ENCODE measurements at regions not wholly inside any gene's neighbourhood (a gene's known extent, or its start where the extent isn't known, plus 50 kb on each side); places are given as distances from the start of the nearest gene placed in this dataset.

DNA sequence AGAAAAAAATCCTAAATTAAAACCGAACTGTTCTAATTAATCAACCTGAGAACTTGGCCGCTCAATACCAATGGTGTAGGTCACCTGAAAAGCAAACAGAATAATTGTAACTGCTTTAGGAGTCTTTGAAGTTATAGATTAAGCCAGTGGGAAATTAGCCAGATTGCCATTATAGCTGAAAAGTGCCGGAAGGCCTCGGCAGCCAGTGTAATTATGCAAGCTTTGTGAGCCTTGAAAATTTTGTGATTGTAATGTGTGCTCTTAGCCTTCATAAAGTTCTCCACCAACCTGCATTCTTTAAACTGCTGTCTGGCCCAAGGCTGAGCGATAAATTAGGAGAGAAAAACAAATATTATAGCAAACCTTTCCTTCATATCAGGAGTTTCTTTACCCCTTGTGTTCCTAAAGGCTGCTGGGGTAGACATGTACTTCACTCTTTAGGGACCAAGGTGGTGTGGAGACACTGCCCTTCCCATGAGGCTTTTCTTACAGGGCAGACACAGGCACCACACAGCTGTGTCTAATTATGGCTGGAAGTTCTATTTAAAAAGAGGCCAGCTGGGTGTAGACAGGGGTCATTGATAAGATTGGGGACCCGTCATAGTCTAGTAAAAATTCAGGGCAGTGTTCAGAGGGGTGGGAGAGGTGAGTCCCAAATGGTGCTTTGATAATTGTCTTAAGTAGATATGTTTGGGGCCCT is 991.2 kb downstream of the FLRT2 start:
- DNase-seq (ENCODE audit: low read depth) = peak; percentile 83

GRCh38 chr14:86518298-86518697 is 988.4 kb downstream of the FLRT2 start:
- DNase-seq (ENCODE audit: low read depth) = no peak

DNA sequence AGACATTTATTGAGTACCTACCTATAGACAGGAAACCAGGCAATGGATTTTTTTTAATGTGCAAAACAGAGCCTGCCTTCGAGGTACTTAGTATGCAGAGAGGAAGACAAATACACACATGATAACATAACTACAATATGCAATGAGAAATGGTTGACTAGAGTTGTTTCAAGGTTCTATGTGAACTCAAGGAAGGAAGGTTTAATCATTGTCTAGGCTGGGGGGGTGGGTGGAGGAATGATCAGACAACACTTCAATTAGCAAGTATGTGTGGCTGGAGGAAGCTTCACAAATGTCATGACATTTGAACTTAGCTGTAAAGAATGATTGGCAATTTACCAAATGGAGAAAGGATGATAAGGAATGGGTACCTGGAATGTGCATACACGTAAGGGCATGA is 985.3 kb downstream of the FLRT2 start:
- peak; percentile 61 for DNase-seq (ENCODE audit: low read depth)

DNA sequence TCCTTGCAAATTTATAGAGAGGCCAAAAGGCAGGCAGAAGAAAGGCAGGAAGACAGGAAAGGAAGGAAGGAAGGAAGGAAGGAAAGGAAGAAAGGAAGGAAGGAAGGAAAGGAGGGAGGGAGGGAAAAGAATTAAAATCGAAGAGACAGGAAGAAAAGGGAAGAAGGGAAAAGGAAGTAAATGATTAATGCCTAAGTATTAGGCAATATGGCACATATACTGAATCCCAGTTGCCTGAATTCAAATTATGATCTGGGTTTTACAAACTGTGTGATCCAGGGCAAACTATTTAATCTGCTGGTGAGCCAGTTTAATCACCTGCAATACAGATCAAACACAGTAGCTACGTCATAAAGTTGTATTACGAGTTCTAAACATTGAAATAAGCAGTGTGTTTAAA is 983.6 kb downstream of the FLRT2 start:
- no peak for DNase-seq (ENCODE audit: low read depth)

GRCh38 chr14:86513056-86513455 is 983.1 kb downstream of the FLRT2 start:
- DNase-seq (ENCODE audit: low read depth) = no peak

DNA sequence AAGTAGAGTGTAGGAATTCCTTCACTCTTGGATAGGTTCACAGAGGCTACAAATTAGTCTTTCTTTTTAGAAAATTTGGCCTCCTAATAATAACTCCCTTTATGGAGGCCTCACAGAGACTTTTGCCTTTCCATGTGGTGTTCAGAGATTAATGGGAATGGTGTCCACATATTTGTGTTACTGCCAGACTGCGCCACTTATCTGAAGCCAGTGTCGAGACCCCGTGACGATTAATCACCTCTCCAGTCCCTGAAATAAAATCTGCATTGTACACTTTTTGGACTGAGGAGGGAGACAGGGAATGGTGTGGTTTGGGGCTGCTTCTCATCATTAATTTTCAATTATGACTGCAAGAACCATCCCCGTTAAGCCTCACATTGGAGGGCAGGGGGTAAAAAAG is 980.5 kb downstream of the FLRT2 start:
- DNase-seq (ENCODE audit: low read depth) = no peak

DNA sequence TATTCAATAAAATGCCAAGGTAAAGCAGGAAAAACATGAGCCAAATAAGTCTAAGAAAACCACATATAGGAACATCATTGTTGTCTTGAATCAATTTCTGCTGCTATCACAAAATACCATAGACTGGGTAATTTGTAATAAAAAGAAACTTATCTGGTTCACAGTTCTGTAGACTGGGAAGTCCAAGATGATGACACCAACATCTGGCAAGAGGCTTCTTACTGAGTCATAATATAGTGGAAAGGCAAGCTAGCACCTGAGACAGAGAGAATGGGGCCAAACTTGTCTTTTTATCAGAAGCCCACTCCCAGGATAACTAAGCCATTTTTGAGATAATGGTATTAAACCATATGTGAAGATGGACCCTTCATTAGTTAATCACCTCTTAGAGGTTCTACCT is 975.9 kb downstream of the FLRT2 start:
- DNase-seq (ENCODE audit: low read depth) = no peak

- no peak for DNase-seq (ENCODE audit: low read depth)
Measured at GRCh38 chr14:86501611-86502010, 971.7 kb downstream of the FLRT2 start.

- DNase-seq (ENCODE audit: low read depth) = no peak
Measured at GRCh38 chr14:86491743-86492142, 961.8 kb downstream of the FLRT2 start.

- DNase-seq (ENCODE audit: low read depth) = peak; percentile 25
Measured at GRCh38 chr14:86481104-86481503, 951.2 kb downstream of the FLRT2 start.

DNA sequence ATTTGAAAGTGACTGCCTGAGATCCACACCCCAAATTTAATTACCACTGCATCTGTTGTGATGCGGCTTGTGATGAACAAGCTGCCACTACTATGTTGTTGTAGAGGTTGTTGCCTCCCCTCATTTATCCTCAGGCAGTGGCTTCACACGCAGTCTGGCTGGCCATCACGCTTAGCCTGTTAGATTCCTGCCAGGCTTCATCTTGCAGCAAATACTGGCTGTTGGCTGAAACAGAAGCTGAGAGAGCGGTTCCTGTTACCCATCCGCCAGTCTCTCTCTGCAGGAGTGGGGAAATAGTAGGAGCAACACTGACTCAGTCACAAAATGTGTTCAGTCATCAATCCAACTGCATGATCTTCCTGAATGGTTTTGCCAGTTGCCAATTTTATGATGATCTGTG is 934.4 kb downstream of the FLRT2 start:
- no peak for DNase-seq (ENCODE audit: low read depth)

DNA sequence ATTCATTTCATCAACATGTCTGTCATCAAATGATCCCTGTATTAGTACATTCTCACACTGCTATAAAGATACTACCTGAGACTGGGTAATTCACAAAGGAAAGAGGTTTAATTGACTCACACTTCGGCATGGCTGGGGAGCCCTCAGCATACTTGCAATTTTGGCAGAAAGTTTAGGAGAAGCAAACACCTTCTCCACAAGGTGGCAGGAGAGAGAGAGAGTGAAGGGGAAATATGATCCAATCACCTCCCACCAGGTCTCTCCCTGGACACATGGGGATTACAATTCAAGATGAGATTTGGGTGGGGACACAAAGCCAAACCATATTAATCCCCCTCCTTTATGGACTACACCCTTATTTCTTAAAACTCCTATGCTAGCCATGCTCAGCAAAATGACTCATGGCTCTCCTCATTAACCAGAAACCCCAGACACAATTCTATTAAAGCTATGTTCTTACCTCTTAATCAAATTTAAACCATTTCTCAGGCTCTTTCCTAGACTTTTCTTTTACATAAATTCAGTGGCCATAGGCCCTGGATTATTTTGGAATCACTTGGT is 932.3 kb downstream of the FLRT2 start:
- DNase-seq (ENCODE audit: low read depth) = peak; percentile 27

DNA sequence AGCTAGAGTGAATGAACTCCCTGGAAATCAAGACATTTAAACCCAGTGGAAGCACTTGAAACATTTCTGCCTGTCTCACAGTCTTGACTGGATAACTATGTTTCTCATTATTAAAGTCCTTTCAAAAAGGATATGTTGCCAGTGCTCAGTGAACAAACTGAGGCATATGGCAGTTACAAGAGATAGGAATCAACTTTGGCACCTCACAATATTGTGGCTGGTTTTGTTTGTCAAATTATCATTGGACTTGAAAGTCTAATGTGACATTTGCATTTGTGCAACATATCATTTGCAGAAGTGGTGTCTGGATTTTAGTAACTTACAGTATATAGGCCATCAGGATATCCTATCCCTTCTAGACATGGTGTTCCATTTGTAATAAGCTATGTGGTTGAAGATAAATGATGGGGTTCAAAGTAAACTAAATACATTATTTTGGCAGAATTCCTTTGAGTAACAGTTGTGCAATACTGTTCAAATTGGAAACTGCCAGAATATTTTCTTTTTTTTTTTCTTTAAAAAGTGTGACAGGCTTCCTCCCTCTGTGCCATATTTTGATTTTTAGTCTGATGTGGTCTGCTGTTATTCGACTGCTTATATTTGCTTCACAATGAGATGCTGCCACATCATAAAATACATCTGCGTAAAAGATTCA is 927.7 kb downstream of the FLRT2 start:
- no peak for DNase-seq (ENCODE audit: low read depth)

DNA sequence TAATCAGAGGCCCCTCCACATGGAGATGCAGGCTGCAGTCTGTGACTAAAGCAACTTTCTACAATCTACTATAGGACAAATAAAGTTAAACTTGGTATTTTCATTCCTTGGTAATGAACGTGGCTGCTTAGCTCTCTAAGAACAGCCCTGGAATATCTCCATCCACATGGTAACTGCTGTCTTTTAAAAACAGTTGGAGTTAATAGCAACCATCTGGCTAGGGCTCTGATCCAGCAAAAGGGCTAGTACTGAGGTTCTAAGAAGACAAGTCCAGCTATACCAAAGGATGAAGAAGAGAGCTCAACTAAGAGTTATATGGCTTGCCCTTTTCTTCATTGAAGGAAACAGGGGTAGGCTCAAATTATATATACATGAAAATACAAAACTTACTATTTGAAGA is 920.1 kb downstream of the FLRT2 start:
- DNase-seq (ENCODE audit: low read depth) = no peak

DNA sequence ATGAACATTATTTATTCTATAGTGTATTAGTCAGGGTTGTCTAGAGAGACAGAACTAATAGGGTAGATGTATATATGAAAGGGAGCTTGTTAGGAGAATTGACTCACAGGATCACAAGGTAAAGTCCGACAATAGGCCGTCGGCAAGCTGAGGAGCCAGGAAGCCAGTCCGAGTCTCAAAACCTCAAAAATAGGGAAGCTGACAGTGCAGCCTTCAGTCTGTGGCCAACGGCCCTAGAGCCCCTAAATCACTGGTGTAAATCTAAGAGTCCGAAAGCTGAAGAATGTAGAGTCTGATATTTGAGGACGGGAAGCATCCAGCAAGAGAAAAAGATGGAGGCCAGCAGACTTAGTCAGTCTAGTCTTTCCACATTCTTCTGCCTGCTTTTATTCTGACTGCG is 912.2 kb downstream of the FLRT2 start:
- no peak for DNase-seq (ENCODE audit: low read depth)

- DNase-seq (ENCODE audit: low read depth) = peak; percentile 5
Measured at GRCh38 chr14:86430853-86431252, 900.9 kb downstream of the FLRT2 start.

DNA sequence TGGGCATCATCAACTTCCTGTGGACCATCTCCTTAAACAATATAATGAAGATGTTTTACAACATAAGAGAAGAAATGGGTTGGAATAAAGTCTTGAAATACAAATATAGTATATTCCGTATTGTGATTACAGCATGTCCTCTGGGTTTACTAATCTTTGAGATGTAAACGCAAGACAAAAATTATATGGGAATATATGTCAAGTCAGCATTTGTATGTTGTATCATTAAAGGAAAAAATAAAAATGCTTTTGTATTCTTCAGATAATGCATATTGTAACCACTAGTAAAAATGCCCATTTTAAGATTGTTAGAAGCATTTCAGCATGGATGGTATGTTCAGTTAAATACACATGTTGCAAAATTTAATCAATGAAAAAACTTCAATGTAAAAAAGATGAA is 893.3 kb downstream of the FLRT2 start:
- no peak for DNase-seq (ENCODE audit: low read depth)

DNA sequence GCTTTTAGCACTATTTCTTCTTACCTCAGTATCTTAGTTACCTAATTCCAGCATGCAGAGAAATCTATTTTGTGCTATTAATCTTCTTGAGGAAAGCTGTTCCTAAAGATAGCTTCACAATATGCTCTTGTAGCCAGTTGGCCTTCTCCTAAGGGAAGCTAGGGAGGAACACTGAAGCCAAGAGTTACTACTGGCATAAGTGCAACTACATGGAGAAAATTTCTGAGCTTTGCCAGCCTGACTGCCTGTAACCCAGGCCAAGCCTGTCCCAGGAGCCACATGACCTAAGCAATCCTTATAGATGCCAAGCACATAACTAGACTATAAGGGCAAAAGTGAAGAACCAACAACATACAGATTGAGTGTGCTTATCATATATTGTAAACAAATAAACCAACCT is 890.2 kb downstream of the FLRT2 start:
- DNase-seq (ENCODE audit: low read depth) = no peak

DNA sequence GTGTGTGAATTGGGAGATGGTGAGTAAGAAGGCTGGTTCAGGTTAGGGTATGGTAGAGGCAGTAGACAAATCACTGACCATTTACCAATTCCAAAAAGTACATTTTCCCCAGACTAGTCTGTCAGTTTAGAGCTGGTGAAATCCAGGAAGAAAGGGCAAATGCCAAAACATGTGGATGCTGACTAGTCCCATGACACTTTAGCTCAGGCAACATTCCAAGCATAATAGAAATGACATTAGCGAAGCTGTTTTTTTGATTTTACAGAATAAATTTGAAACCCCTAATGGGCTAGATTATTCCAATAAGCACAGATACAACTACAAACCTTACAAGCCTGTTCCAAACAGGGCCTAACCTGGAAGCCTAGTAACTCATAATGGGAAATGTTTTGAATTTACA is 884.2 kb downstream of the FLRT2 start:
- DNase-seq (ENCODE audit: low read depth) = no peak

DNA sequence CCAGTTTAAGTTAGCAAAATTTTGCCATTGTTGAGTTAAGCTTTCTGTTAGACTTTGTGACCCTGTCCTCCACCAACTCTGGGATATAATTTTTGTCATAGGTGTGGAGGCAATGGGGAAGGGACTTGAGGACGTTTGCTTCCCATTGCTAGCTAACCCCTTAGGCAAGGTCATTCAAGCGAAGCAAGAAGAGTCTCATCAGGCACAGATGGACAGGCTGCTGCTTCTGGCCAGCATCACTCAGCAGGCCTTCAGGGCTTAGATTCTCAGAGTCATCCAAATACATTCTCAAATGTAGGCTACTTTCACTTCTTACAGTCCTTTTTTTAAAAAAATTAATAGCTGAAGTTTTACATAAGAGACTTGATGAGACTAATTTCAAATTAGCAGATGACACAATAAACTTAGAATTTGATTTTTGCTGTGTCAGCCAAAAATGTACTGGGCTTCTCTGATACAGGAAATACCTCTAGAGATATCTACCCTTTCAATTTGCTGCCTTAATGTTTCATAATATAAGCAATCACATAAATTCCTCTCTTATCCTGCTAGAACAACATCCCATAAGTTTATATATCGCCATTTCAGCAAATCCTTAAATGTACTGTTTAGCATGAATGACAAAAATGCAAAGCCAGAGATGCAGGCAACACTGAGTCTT is 875.2 kb downstream of the FLRT2 start:
- DNase-seq (ENCODE audit: low read depth) = no peak

GRCh38 chr14:86404425-86404824 is 874.5 kb downstream of the FLRT2 start:
- peak; percentile 57 for DNase-seq (ENCODE audit: low read depth)

GRCh38 chr14:86402545-86402944 is 872.6 kb downstream of the FLRT2 start:
- DNase-seq (ENCODE audit: low read depth) = no peak

DNA sequence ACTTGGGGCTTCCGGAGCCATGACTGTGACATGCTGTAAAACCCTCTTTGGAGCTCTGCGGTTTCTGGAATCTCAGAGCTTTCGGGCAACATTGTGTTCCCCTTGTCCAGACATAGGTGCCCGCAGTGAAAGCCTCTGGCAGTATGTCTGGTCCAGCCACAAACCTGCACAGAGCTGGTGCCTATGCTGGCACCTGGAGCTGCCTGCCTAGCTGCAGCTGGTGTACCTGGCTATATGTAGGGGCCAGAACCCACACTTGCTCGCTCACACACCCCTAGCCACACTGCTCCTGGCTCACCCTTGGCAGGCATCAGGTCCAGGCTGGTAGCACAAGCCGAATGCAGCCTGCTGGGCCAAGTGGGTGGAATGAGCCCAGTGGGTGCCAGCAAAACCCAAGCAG is 861.1 kb downstream of the FLRT2 start:
- DNase-seq (ENCODE audit: low read depth) = no peak

Measured in renal cortical epithelial cell (primary cell).